Heart left ventricle (tissue), 16 donors: ENCODE measurements at regions not wholly inside any gene's neighbourhood (a gene's known extent, or its start where the extent isn't known, plus 50 kb on each side); places are given as distances from the start of the nearest gene placed in this dataset.

Experiments
- ATAC-seq, 4 donors: fragments of 200-7000 bp; cut with Tn5 transposase; one replicate each; pipeline ENCODE4 v1.9.1; 2020 to 2022; ENCODE audit warnings: moderate library complexity in 4 of 4, mild to moderate bottlenecking in 3 of 4, moderate number of reproducible peaks in 1 of 4
- DNase-seq, 5 donors: peaks; one replicate each; pipeline ENCODE4 v3.0.0-alpha.2; 2020
- H3K27ac ChIP-seq, 12 donors: fragments of 200-600 bp; sonication (generic) in 4 of 12; one replicate each; pipeline versions ENCODE4 v1.5.0 to v1.8.0; 2016 to 2022; ENCODE audit warnings: mild to moderate bottlenecking in 2 of 12
- H3K27me3 ChIP-seq, 9 donors: fragments of 200-600 bp; sonication (generic) in 2 of 9; one replicate each; pipeline versions ENCODE4 v1.5.1 to v1.8.0; 2016 to 2022; ENCODE audit warnings: mild to moderate bottlenecking in 3 of 9
- H3K36me3 ChIP-seq, 9 donors: fragments of 200-600 bp; sonication (generic) in 2 of 9; one replicate each; pipeline versions ENCODE4 v1.5.0 to v1.8.0; 2018 to 2022; ENCODE audit warnings: mild to moderate bottlenecking in 2 of 9
- H3K4me1 ChIP-seq, 12 donors: fragments of 200-600 bp; sonication (generic) in 4 of 12; one replicate each; pipeline versions ENCODE4 v1.5.0 to v1.8.0; 2016 to 2022; ENCODE audit warnings: mild to moderate bottlenecking in 3 of 12
- H3K4me3 ChIP-seq, 12 donors: fragments of 200-600 bp; sonication (generic) in 4 of 12; one replicate each; pipeline versions ENCODE4 v1.5.0 to v1.8.0; 2017 to 2022; ENCODE audit warnings: mild to moderate bottlenecking in 9 of 12, moderate library complexity in 4 of 12
- H3K9me3 ChIP-seq, 12 donors: fragments of 200-600 bp; sonication (generic) in 4 of 12; one replicate each; pipeline versions ENCODE4 v1.5.0 to v1.8.0; 2016 to 2022; ENCODE audit warnings: mild to moderate bottlenecking in 1 of 12
- CTCF ChIP-seq, 12 donors: fragments of 200-600 bp; sonication (generic) in 4 of 12; IDR thresholded peaks; one replicate each; pipeline versions ENCODE4 v1.5.0 to v1.8.0; 2018 to 2022; ENCODE audit warnings: antibody characterized with exemption in 12 of 12, mild to moderate bottlenecking in 5 of 12
- POLR2A ChIP-seq, 2 donors: fragments of 450-650 bp; IDR thresholded peaks; one replicate each; pipeline ENCODE4 v1.6.1; 2017; ENCODE audit warnings: antibody characterized with exemption in 2 of 2, mild to moderate bottlenecking in 2 of 2, moderate library complexity in 2 of 2
- WGBS, 4 donors: extraction: QIAGEN DNeasy Blood & Tissue Kit in 2 of 4; methylation state at CpG; one replicate each; pipeline versions ENCODE4 v1.1.5 to v1.1.7; 2013 to 2018; 5-methylcytosine and 5-hydroxymethylcytosine counted together
- intact Hi-C, 10 donors: fragments of 100-400 bp; cut with DNase I; formaldehyde crosslinking; loops; one replicate each; pipeline versions ENCODE4 v1.11.1 to v1.14.2; 2022
- donor health status: ischemic (EF 13 %, LVEDD 7.1; RV severe dilation, severe dysfunction).
- donor health status: healthy with polysubstance abuse.
- donor health status: DM: no; HTN: yes; CAD: no.
- donor health status: DM: no; HTN: no; CAD: no.
- donor health status: ischemic (EF 25% LVEDD 6.9; RV normal size, moderate dysfunction).
- donor health status: ischemic (EF 25% LVEDD 5.7; RV mildly dilated, moderate dysfunction).
- donor health status: healthy.
- donor health status: DM: yes; HTN: yes; CAD: no.
- donor health status: ischemic (EF 35%, LVEDD 5.7; RV mildly dilated, moderate dysfunction).
- donor health status: nonischemic (EF 11% LVEDD 7.7; RV severe dilation, severe dysfunction).
- donor health status: DM: yes; HTN: yes; CAD: no.
- donor health status: PGD.
- donor health status: ischemic (EF 29% LVEDD 5.4; RV normal size, mild dysfunction).
- donor health status: nonischemic (EF 23%, LVEDD 6.1; RV moderate dilation, normal function).

GRCh38 chr7:19397911-19398310 is 252.7 kb upstream of the FERD3L start:
- no peak for ATAC-seq
- intact Hi-C loops = no loop called here
- WGBS, 4 donors = 53 to 62% (median 59%) methylated on average over 4 of the region's 4 CpGs
- Histone ChIP-seq H3K4me1 (no peaks in the 10 kb centered on the region), H3K27ac (no peak overlapping the region), H3K36me3 (no peaks in the 10 kb centered on the region), H3K27me3 (no peaks in the 10 kb centered on the region), H3K9me3 (no peaks in the 10 kb centered on the region), H3K4me3 (no peak overlapping the region)
- TF ChIP-seq POLR2A (IDR thresholded peaks at IDR 0.05) (no peak), CTCF (IDR thresholded peaks at IDR 0.05) (no peak)
- no peak for DNase-seq

- 73 to 79% (median 75%) methylated on average over 3 of the region's 3 CpGs for WGBS, 4 donors
- H3K36me3 ChIP-seq = no peaks in the 10 kb centered on the region
- TF ChIP-seq CTCF (IDR thresholded peaks at IDR 0.05) (no peak), POLR2A (IDR thresholded peaks at IDR 0.05) (no peak)
- no peaks in the 10 kb centered on the region for H3K27me3 ChIP-seq
- no peak for ATAC-seq
- no peak overlapping the region for H3K27ac ChIP-seq
- H3K4me1 ChIP-seq = no peaks in the 10 kb centered on the region
- H3K4me3 ChIP-seq = no peak overlapping the region
- intact Hi-C loops = no loop called here
- DNase-seq = no peak
- H3K9me3 ChIP-seq = peaks cover 0 to 6% (median 0%) of the 10 kb centered on the region in 12 donors
Measured at GRCh38 chr7:19392246-19392645, 247.0 kb upstream of the FERD3L start.

GRCh38 chr7:19390795-19391194 is 245.6 kb upstream of the FERD3L start:
- no peaks in the 10 kb centered on the region for H3K4me1 ChIP-seq
- TF ChIP-seq CTCF (IDR thresholded peaks at IDR 0.05) (no peak), POLR2A (IDR thresholded peaks at IDR 0.05) (no peak)
- 61 to 76% (median 64%) methylated on average over 5 of the region's 5 CpGs for WGBS, 4 donors
- ATAC-seq = no peak
- intact Hi-C loops = no loop called here
- DNase-seq = no peak
- H3K9me3 ChIP-seq = peaks cover 0 to 6% (median 0%) of the 10 kb centered on the region in 12 donors
- H3K4me3 ChIP-seq = no peak overlapping the region
- H3K27ac ChIP-seq = no peak overlapping the region
- no peaks in the 10 kb centered on the region for H3K36me3 ChIP-seq
- H3K27me3 ChIP-seq = no peaks in the 10 kb centered on the region

- Histone ChIP-seq H3K9me3 (no peaks in the 10 kb centered on the region), H3K4me1 (no peaks in the 10 kb centered on the region), H3K27ac (no peak overlapping the region), H3K4me3 (no peak overlapping the region), H3K36me3 (no peaks in the 10 kb centered on the region), H3K27me3 (no peaks in the 10 kb centered on the region)
- 40 to 63% (median 48%) methylated on average over 1 of the region's 1 CpG for WGBS, 4 donors
- TF ChIP-seq CTCF (IDR thresholded peaks at IDR 0.05) = no peak
- TF ChIP-seq POLR2A (IDR thresholded peaks at IDR 0.05) = no peak
- DNase-seq = no peak
- no peak for ATAC-seq
- intact Hi-C loops = no loop called here
Measured at GRCh38 chr7:19381321-19381720, 236.1 kb upstream of the FERD3L start.
